HUDEP-2 (cell line): ENCODE measurements at regions not wholly inside any gene's neighbourhood (a gene's known extent, or its start where the extent isn't known, plus 50 kb on each side); places are given as distances from the start of the nearest gene placed in this dataset.

Source experiments
- DNase-seq, 76 experiments: peaks; one replicate each; lab custom pipeline; 2025; ENCODE audit not compliant: unreplicated experiment in 76 of 76; lab: John Stamatoyannopoulos, UW

DNA sequence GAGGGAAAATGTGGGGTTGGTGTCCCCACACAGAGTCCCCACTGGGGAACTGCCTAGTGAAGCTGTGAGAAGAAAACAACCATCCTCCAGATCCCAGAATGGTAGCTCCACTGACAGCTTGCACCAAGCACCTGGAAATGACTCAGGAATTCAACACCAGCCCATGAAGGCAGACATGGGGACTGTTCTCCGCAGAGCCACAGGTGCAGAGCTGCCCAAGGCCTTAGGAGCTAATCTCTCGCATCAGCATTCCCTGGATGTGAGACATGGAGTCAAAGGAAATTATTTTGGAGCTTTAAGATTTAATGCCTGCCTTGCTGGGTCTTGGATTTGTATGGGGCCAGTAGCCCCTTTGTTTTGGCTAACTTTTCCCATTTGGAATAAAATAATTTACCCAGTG, 367.9 kb downstream of the FAM133A start:
- DNase-seq, result no peak

DNA sequence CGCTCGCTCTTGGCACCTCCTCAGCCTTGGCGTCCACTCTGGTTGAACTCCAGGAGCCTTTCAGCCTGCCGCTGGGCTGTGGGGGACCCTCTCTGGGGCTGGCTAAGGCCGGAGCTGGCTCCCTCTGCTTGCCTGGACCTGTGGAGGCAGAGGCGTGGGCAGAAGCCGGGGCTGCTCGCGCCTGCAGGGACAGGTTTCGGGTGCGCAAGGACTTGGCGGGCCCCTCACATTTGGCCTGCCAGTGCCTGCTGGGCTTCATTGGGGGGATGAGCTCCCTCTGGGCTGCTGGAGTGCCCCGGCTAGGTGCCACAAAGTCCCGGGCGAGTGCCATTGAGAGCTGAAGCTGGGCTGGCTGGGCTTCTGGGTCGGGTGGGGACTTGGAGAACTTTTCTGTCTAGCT, 371.7 kb downstream of the FAM133A start:
- no peak for DNase-seq

DNA sequence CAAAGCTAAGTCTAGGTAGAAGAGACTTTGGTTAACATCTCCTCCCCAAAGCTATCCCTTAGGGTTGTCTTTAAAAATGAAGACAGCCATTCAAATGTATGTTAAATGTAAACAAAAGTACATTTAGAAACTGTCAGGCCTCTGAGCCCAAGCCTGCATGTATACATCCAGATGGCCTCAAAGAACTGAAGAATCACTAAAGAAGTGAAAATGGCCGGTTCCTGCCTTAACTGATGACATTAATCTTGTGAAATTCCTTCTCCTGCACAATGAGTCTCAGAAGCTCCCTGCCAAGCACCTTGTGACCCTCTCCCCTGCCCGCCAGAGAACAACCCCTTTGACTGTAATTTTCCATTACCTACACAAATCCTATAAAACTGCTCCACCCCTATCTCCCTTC, 377.9 kb downstream of the FAM133A start:
- no peak for DNase-seq

DNA sequence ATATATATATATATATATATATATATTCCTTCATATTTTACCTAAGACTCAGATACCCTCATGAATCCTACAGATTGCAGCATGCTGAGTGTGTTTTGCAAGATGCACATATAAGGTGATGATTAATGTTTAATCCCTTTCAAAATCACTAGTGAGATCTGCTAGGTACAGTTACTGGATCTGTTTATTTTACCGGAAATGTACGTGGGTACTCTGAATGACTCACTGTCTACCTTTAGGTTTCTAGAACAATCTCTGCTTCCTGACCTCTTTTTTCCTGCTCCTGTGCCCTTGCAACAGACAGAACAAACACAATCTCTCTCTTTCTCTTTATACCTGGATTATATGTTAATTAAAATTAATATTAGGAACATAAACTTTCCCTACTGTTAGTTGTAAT, 379.6 kb downstream of the FAM133A start:
- DNase-seq, result no peak

DNA sequence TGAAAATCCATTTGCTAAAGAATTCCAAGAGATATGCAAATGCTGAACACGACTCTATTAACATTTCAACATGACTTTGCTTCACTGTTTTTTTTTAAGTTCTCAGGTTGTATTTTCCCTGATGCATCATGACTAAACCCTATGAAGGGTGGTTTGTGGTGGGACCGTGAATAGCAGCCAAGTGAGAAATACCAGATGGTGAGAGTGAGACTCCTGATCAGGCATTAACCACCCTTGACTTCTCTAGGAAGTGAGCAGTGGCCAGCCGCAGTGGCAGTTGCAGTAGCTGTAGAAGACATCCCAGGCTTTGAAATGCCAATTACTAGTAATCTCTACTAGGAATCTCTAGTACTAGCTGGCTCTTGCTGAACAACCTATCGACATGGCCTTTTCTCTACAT, 383.4 kb downstream of the FAM133A start:
- DNase-seq, result no peak

DNA sequence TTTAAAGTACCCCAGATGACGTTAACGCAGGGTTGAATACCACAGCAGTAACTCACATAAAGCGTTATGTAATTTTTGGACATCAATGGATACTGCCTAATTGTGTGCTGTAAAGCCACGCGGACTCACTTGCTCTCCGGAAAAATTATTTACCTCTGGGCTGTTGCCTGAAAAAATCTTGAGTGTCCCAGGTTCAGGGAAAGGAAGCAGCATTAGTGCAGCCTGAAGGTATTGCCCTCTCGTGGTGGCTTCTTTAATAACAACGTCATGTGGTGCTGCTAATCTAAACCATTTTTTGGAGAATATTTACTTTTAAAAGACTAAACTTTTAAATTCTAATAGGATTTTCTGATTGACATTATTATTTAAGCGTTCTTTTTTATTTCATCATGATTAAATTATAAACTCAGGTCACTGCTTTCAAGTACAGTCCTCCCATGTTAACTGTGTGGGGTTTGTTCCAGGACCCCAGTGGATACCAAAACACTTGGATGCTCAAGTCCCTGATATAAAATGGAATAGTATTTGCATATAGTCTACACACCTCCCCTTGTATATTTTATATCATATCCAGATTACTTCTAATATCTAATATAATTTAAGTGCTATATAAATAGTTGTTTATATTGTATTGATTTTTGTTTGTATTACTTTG, 384.8 kb downstream of the FAM133A start:
- peak in 1 of 76 experiments; percentile 1 for DNase-seq

DNA sequence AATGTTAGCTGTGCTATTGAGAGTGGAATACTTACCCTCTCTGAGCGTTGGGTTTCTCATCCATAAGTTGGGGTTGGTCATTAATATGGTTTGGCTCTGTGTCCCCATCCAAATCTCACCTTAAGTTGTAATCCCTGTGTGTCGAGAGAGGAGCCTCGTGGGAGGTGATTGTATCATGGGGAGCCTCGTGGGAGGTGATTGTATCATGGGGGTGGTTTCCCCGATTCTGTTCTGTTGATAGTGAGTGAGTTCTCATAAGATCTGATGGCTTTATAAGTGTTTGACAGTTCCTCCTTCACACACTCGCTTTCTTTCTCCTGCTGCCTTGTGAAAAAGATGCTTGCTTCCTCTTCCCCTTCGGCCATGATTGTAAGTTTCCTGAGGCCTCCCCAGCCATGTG, 391.1 kb downstream of the FAM133A start:
- DNase-seq, result no peak

DNA sequence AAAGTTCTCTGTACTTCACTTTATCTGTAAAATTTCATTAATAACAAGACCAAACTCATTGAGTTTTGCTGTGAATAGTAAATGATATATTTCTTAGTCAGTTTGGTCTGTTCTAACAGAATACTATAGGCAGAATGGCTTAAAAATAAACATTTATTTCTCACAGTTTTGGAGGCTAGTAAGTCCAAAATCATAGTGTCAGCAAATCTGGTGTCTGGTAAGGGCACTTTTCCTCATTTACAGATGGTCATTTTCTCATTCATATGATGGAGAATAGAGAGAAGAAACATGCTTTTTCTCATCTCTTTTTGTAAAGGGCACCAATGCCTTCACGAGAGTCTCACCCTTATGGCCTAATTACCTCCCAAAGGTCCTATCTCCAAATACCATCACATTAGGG, 415.1 kb downstream of the FAM133A start:
- no peak for DNase-seq

DNA sequence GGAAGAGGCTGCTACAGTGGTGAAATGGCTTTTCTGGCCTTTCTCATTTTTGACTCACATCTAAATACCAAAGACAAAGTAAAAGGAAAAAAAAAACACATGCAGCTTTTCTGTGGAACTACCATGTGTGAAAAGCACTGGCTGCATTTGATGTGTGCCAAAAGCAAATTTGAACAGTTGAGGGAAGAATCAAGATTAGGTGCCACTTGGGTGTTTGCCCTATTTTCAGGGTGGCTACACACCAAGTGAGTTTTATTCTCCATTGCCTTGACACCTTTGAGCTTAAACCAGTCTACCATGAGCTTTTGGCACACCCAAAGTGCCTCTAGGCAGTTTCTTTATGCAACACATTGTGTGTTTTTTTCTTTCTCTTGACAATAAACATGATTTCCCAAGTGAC, 423.9 kb downstream of the FAM133A start:
- DNase-seq, result no peak

DNA sequence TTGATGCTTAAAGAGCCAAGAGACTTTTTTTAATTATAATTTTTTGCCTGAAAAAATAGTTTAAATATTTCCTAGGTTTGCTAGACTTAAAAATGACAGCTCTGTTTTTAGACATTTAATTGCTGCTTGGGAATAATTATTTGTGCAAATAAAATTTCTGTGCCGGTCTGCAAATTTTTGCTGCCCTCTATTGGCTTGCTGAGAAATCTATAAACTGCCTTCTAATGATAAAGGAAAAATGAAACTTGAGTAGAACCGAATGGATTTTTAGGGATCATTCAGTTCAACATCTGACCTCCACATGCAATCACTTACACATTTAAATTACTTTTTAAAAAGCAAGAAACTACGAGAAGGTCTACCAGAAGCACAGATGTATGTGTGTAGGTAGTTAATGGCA, 434.0 kb downstream of the FAM133A start:
- no peak for DNase-seq

DNA sequence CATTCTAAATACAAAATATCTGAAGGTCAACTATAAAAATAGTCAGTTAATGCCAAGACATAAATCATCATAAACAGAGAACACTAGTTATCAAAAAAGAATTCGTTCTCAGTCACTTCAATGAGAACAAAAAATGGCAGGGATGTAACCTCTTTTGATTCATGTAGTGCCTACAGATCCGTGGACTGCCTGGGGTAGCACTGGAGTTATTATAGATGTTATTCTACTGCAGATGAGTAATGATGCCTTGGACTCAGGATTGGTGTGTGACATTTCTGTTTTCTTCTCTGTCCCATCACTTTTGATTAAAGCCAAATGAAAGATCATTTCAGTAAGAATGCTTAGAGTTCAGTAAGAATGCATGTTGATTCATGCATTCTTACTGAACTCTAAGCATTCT, 440.4 kb downstream of the FAM133A start:
- no peak for DNase-seq

DNA sequence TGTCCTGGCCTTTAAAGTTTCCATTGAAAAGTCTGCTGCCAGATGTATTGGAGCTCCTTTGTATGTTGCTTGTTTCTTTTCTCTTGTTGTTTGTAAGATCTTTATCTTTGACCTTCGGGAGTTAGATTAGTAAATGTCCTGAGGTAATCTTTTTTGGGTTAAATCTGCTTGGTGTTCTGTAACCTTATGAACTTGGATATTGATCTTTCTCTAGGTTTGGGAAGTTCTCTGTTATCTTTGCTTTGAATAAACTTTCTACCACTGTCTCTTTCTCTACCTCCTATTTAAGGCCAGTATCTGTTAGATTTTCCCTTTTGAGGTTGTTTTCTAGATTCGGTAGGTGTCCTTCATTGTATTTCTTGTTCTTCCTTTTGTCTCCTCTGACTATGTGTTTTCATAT, 447.8 kb downstream of the FAM133A start:
- DNase-seq, result no peak

DNA sequence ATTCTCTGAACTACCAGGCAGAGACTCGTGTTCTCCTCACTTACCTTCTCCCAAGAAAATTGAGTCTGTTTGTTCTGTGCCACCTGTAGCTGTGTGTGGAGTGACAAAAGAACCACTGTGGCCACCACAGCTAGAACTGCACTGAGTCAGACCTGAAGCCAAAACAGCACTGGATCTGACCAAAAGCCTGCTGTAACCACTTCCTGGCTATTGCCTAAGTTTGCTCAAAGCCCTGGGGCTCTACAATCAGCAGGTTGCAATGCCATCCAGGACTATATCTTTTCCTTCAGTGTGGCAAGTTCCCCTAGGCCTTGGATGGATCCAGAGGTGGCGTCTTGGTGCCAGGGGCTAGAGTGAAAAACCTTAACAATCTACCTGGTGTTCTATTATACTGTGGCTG, 449.1 kb downstream of the FAM133A start:
- DNase-seq, result no peak

DNA sequence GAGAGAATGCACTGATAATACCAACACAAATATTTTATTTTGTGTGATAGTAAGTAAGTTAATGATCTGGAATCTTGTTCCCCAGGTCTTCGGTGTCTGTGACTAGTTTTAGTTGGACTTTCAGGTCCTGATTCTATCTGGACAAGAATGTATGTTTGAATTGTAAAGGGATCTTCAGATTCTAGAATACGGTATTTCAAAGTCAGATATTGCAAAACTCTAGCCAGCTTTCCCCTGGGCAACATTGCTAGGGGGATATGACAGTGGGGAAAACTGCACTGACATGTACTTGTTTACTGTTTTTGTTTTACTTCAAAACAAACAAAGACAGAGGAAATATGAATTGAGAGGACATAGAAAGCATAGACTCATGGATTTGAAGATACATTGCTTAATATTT, 489.0 kb downstream of the FAM133A start:
- DNase-seq, result no peak

DNA sequence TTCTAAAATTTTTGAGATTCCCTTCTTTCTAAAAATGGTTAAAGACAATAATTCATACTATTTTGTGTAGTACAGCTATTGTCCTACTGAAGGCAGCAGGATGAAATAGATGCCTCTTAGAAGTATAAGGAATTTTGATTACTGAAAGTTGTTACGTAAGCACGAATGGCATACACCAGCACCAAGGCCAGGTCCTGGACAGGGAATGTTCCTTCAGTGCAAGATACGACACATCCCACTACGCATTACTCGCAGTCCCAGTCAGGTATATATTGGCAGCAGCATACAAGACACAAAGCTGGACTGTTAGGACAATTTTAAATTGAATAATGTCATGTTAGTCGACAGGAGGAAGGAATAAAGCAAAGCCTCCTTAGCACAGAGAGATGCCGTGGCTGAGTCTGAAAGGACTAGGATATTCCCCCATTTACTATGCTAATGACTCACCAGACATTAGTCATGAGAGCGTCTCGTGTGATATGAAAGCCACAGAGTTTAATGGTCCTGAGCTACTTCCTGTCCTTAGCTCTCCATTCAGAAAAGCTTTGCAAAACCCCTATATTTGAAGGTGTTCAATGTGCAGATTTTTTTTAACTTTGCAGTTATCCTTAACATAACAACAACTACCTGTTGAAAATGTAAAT, 504.3 kb downstream of the FAM133A start:
- DNase-seq, result no peak

DNA sequence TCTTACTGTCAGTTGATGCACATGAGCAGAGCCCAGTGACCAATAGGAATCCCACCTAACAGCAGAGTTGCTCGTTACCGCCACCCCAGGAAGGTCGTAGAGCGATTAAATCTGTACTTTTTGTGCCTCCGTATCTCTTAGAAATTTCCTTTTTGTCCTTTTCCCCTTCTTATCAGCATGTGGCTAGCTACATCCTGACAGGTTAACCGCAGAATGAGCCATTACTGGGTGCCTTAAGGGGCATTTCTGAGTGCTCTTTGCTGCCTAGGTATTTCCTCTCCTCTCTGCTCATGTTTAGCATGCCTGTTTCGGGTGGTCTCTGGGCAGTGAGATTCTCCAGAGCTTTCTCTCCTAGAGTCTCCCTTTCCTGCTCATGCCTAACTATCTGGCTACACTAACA, 530.5 kb downstream of the FAM133A start:
- DNase-seq, result no peak

DNA sequence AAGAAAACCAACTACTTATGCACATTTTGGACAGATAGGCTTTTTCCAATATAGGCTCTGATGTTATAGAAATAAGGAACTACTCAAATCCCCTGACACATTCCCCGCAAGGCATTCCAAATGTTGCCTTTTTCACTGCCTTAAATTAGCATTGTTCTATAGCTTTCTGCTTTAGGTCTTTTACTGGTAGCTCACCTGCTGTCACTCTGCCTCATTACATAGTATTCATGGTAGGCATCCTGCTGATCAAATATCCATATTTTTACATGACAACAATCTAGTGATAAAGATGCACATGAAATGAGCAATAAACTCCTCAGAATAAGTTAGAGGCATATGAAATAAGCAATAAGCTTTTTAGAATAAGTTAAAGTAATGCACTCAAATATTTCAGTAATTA, 542.7 kb downstream of the FAM133A start:
- no peak for DNase-seq

DNA sequence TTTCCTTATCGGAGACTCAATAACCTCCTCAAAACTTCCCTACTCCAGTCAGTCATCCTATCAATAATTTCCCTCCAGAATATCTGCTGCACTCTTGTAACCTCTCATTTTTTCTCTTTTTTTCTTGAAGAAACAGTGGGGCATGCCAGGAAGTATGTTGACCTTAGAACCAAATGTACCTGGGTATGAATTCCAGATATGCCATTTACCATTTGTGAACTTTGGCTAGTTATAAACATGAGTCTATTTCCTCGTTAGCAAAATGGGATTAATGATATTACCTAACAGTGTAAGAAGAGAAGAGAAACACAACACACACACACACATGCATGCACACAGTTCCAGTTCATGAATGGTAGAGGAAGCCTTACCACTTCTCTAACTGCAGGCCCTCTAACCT, 578.2 kb downstream of the FAM133A start:
- no peak for DNase-seq

DNA sequence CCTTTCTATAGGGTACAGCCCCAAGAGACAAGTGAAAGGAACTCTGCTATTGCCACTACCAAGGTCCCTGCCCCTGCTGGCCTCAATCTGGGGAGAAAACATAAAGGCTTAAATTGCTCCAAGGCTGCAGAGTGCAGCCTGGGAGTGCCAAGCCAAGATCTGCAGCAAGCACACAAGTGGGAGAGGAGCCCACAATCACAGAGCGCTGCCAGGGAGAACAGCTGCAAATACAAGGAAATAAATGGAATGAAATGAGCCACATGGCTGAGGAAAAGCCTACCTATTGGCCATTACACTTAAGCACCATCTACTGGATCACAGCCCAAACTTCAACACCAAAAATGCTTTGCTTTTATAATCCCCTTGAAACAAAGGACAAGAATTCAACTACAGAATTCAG, 582.4 kb downstream of the FAM133A start:
- DNase-seq, result no peak

DNA sequence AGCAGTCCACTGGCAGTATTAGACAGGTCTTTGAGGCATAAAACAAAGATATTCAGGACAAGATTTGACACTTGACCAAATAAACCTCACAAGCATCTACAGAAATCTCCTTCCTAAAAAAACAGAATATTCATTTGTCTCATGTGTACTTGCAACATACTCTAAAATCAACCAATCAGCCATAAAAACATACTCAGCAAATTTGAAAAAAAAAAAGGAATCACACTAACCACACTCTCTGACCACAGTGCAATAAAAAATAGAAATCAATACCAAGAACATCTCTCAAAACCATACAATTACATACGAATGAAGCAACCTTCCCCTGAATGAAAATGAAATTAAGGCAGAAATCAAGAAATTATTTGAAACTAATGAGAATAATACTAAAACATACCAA, 591.3 kb downstream of the FAM133A start:
- DNase-seq, result no peak

DNA sequence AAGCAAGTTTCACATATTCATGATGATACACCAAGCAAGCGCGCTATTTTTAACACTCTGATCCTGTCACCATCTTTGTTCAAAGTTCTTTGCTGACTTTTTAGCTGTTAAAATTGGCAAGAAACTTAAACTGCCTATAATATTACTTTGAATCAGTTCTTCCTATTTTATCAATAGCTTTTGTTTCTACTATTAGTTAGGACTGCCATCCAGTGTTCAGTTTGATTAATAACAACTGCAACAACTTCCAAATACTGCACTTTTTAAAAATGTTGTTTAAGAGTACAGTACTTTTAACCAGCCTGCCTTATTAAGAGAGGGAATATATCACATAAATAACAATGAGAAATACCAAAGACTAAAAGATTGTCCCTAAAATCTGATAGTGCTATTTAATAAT, 614.3 kb downstream of the FAM133A start:
- no peak for DNase-seq

DNA sequence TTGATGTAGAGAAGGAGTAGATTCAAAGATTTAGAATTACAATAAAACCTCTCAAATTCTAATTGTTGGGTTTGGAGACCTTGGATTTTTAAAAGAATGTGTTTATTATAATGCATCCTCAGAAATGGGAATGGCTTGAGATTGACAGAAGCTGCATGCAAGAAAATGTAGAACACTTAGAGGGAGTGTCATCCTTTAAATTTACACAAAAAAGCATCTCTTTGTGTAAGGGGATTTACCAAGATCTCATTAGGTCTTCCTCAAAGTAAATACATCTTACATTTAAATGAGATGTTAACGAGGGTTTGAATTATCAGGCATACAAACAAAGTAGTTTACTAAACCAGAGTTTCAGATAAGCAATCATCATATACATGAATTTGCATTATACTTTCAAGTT, 615.0 kb downstream of the FAM133A start:
- no peak for DNase-seq

DNA sequence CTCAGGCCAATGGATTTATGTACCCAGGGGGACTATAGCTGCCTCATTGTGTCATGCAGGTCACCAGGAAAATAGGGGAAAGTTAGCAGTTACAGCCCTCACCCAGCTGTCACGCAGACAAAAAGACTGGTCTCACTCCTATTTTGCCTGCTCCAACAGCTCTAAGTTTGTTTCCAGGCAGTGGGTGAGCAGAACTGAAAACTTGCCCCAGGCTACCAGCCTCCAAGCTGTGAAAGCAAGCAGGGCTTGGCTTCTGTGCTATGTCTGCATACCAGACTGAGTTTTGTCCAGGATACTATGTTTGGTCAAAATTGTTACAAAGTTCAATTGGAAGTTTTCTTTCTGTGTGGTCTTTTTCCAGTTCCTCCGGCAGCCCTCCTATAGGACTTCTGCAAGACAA, 628.4 kb downstream of the FAM133A start:
- no peak for DNase-seq
